T-helper 1 cell treated with Interleukin-12 subunit alpha and Interleukin-12 subunit beta and Interleukin-4 antibody, amounts not matched to agents 30 μg/mL and 1 μg/mL, for 36 hours (primary cell): ENCODE measurements at regions not wholly inside any gene's neighbourhood (a gene's known extent, or its start where the extent isn't known, plus 50 kb on each side); places are given as distances from the start of the nearest gene placed in this dataset.
"Not testable (repeated sequence)": the region's sequence is repeated elsewhere in the genome, so short reads cannot be mapped to it uniquely, and the experiment has no call there.

Experiments
- H3K27ac Mint-ChIP-seq: one replicate; pipeline ENCODE4 v1.8.0; 2021; ENCODE audit warnings: mild to moderate bottlenecking, mixed read lengths
- H3K27me3 Mint-ChIP-seq: one replicate; pipeline ENCODE4 v1.8.0; 2021; ENCODE audit warnings: low read depth, mixed read lengths
- H3K36me3 Mint-ChIP-seq: one replicate; pipeline ENCODE4 v1.8.0; 2021; ENCODE audit warnings: low read depth, mixed read lengths
- H3K4me1 Mint-ChIP-seq: one replicate; pipeline ENCODE4 v1.8.0; 2021; ENCODE audit warnings: low read depth, mixed read lengths
- H3K4me3 Mint-ChIP-seq: one replicate; pipeline ENCODE4 v1.8.0; 2021; ENCODE audit warnings: mild to moderate bottlenecking, moderate library complexity, mixed read lengths
- H3K9me3 Mint-ChIP-seq: one replicate; pipeline ENCODE4 v1.8.0; 2021; ENCODE audit warnings: mixed read lengths

- Mint-ChIP-seq H3K4me3 (no peak overlapping the region), H3K9me3 (peaks cover 27% of the 10 kb centered on the region), H3K27me3 (no peaks in the 10 kb centered on the region), H3K36me3 (no peaks in the 10 kb centered on the region), H3K4me1 (no peaks in the 10 kb centered on the region), H3K27ac (no peak overlapping the region)
Observed at GRCh38 chr4:13678186-13678924, 50.8 kb upstream of the BOD1L1 start.

DNA sequence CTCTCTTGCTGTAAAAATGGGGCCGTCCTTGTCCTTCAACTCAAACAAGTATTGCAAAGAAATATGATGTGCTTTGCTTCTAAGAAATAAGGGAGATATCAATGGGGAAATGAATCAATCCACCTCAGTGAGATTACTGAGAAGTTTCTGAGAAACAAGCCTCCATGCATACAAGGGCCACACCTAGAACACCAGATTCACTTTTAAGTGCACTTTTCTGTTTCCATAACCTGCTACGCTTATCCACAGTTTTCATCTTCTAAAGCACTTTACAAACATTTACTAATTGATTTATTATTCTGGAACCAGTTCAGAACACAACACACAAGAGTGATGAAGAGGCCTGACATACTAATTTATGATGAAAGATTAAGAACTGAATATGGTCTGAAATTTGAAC is 54.0 kb upstream of the BOD1L1 start:
- no peak overlapping the region for H3K4me3 Mint-ChIP-seq
- no peaks in the 10 kb centered on the region for H3K36me3 Mint-ChIP-seq
- H3K27me3 Mint-ChIP-seq = no peaks in the 10 kb centered on the region
- no peak overlapping the region for H3K27ac Mint-ChIP-seq
- peaks cover 26% of the 10 kb centered on the region for H3K9me3 Mint-ChIP-seq
- H3K4me1 Mint-ChIP-seq = no peaks in the 10 kb centered on the region

GRCh38 chr4:13694256-13694655 is 66.7 kb upstream of the BOD1L1 start:
- no peaks in the 10 kb centered on the region for H3K4me1 Mint-ChIP-seq
- no peak overlapping the region for H3K4me3 Mint-ChIP-seq
- no peaks in the 10 kb centered on the region for H3K27me3 Mint-ChIP-seq
- H3K27ac Mint-ChIP-seq = no peak overlapping the region
- no peaks in the 10 kb centered on the region for H3K36me3 Mint-ChIP-seq
- H3K9me3 Mint-ChIP-seq = peaks cover 5% of the 10 kb centered on the region

DNA sequence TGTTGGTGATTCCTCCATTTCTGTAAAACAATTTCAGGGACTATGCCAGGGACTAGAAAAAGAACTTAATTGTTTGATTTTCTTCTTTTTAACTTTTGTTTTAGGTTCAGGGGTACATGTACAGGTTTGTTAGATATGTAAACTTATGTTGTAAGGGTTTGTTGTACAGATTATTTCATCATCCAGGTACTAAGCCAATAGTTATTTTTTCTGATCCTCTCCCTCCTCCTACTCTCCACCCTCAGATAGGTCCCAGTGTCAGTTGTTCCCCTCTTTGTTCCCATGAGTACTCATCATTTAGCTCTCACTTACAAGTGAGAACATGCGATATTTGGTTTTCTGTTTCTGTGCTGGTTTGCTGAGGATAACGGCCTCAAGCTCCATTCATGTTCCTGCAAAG is 70.8 kb upstream of the BOD1L1 start:
- H3K4me3 Mint-ChIP-seq = no peak overlapping the region
- no peaks in the 10 kb centered on the region for H3K27me3 Mint-ChIP-seq
- no peaks in the 10 kb centered on the region for H3K36me3 Mint-ChIP-seq
- peaks cover 3% of the 10 kb centered on the region for H3K9me3 Mint-ChIP-seq
- H3K4me1 Mint-ChIP-seq = no peaks in the 10 kb centered on the region
- no peak overlapping the region for H3K27ac Mint-ChIP-seq

- H3K36me3 Mint-ChIP-seq = no peaks in the 10 kb centered on the region
- H3K27me3 Mint-ChIP-seq = no peaks in the 10 kb centered on the region
- H3K4me3 Mint-ChIP-seq = no peak overlapping the region
- H3K9me3 Mint-ChIP-seq = no peaks in the 10 kb centered on the region
- H3K27ac Mint-ChIP-seq = no peak overlapping the region
- no peaks in the 10 kb centered on the region for H3K4me1 Mint-ChIP-seq
Observed at GRCh38 chr4:13700021-13700857, 72.7 kb upstream of the BOD1L1 start.

DNA sequence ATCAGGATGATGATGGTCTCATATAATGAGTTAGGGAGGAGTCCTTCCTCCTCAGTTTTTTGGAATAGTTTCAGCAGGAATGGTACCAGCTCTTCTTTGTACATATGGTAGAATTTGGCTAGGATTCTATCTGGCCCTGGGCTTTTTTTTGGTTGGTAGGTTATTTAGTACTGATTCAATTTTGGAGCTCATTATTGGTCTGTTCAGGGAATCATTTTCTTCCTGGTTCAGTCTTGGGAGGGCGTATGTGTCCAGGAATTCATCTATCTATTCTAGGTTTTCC is 73.3 kb upstream of the BOD1L1 start:
- not testable (repeated sequence) for H3K9me3 Mint-ChIP-seq, H3K27me3 Mint-ChIP-seq, H3K36me3 Mint-ChIP-seq, H3K4me3 Mint-ChIP-seq, H3K27ac Mint-ChIP-seq, H3K4me1 Mint-ChIP-seq

- Mint-ChIP-seq H3K4me1 (no peaks in the 10 kb centered on the region), H3K27ac (no peak overlapping the region), H3K36me3 (no peaks in the 10 kb centered on the region), H3K4me3 (no peak overlapping the region), H3K27me3 (no peaks in the 10 kb centered on the region), H3K9me3 (no peaks in the 10 kb centered on the region)
Observed at GRCh38 chr4:13701937-13702446, 74.5 kb upstream of the BOD1L1 start.

- Mint-ChIP-seq H3K4me1 (no peaks in the 10 kb centered on the region), H3K27ac (no peak overlapping the region), H3K4me3 (no peak overlapping the region)
Observed at GRCh38 chr4:13703096-13703495, 75.6 kb upstream of the BOD1L1 start.

DNA sequence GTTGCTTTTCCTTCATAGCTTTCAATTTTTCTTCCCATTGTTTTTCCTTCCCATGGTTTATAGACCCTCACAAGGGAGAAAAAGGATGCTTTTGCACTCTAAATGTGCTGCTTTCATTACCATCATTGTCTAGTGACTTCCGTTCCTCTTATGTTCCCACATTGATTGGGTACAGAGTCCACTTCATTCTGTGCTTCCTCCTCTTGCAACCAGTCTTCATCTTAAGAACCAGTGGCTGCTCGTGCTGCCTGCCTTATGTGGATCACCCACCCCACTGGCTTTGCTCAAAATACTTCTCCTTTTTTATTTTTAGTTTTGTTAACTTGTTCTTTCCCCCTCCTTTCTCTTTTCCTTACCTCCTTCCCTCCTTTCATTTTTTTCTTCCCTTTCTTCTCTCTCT is 76.5 kb upstream of the BOD1L1 start:
- H3K4me3 Mint-ChIP-seq = no peak overlapping the region
- no peaks in the 10 kb centered on the region for H3K9me3 Mint-ChIP-seq
- no peaks in the 10 kb centered on the region for H3K27me3 Mint-ChIP-seq
- no peak overlapping the region for H3K27ac Mint-ChIP-seq
- no peaks in the 10 kb centered on the region for H3K36me3 Mint-ChIP-seq
- H3K4me1 Mint-ChIP-seq = no peaks in the 10 kb centered on the region

More at GRCh38 chr4:13703096-13703495, 75.6 kb upstream of the BOD1L1 start:
- Mint-ChIP-seq H3K27me3 (no peaks in the 10 kb centered on the region), H3K9me3 (no peaks in the 10 kb centered on the region), H3K36me3 (no peaks in the 10 kb centered on the region)

DNA sequence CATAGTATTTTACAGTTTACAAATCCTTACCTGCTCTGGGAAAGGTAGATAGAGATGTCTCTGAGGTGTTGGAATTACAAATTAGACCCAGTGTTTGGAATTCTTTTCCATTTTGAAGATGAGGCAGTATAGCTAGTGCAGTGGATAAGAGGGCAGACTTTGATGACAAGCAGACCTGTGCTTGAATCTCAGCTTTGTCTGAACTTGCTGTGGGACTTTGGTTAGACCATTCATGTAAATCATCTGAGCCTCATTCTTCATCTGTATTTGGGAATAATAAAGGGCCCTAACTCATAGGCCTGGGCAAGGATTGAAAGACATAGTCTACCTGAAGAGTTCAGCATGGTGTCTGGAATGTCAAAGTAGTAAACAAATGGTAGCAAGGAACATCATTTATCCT is 77.2 kb upstream of the BOD1L1 start:
- no peaks in the 10 kb centered on the region for H3K9me3 Mint-ChIP-seq
- H3K4me3 Mint-ChIP-seq = no peak overlapping the region
- no peaks in the 10 kb centered on the region for H3K27me3 Mint-ChIP-seq
- H3K4me1 Mint-ChIP-seq = no peaks in the 10 kb centered on the region
- no peaks in the 10 kb centered on the region for H3K36me3 Mint-ChIP-seq
- H3K27ac Mint-ChIP-seq = no peak overlapping the region

DNA sequence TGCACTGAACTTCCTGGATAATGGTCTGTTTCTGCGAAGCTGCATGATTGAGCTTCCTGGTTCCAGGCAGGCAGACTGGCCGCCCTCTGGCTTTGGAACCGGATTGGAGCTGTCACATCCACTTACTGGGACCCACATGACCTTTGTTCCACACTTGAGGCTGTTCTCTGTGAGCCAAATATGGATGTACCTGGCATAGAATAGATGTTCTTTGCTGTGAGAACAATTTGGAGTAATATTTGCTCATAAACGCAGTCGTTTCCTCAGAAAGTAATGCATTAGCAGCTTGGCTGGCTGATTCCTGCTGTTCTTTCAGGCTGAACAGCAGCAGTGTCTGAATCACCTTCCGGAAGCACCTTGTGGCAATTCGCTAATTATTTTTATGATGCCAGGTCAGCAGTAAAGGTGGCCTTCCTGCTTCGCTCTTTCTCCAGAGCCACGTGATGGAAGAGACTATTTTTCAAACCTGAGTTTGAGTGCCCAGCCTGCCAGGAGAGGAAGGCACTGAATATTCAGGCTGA is 78.1 kb upstream of the BOD1L1 start:
- H3K4me3 Mint-ChIP-seq = no peak overlapping the region
- H3K27ac Mint-ChIP-seq = no peak overlapping the region
- H3K27me3 Mint-ChIP-seq = no peaks in the 10 kb centered on the region
- no peaks in the 10 kb centered on the region for H3K4me1 Mint-ChIP-seq
- no peaks in the 10 kb centered on the region for H3K9me3 Mint-ChIP-seq
- no peaks in the 10 kb centered on the region for H3K36me3 Mint-ChIP-seq

- Mint-ChIP-seq H3K4me3 (no peak overlapping the region), H3K4me1 (no peaks in the 10 kb centered on the region), H3K27ac (no peak overlapping the region), H3K36me3 (no peaks in the 10 kb centered on the region), H3K27me3 (no peaks in the 10 kb centered on the region), H3K9me3 (no peaks in the 10 kb centered on the region)
Observed at GRCh38 chr4:13706120-13706519, 78.6 kb upstream of the BOD1L1 start.

DNA sequence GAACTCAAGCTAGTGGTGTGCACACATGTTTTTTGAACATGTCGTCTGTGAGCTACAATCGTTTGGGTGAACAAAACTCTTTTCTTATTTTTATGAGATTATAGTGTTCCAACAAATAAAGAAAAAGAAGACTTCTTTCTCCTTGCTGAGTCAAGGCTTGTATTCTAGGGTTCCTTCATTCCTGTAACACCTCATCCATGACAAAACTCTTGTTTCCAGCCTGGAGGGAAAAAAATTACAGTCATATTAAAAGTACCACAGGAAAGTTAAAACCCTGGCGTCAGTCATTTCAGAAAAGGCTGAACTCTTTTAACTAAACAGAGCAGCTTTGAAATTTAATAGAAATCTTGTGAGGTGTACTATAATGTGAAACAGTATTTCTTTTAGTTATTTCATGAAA is 79.2 kb upstream of the BOD1L1 start:
- Mint-ChIP-seq H3K4me3 (no peak overlapping the region), H3K4me1 (no peaks in the 10 kb centered on the region), H3K27ac (no peak overlapping the region), H3K36me3 (no peaks in the 10 kb centered on the region), H3K9me3 (no peaks in the 10 kb centered on the region), H3K27me3 (no peaks in the 10 kb centered on the region)

- Mint-ChIP-seq H3K4me1 (no peaks in the 10 kb centered on the region), H3K9me3 (no peaks in the 10 kb centered on the region), H3K27ac (no peak overlapping the region), H3K4me3 (no peak overlapping the region), H3K36me3 (no peaks in the 10 kb centered on the region), H3K27me3 (no peaks in the 10 kb centered on the region)
Observed at GRCh38 chr4:13710246-13710885, 82.8 kb upstream of the BOD1L1 start.
